Gastroesophageal sphincter (tissue), 4 donors: ENCODE measurements at regions not wholly inside any gene's neighbourhood (a gene's known extent, or its start where the extent isn't known, plus 50 kb on each side); places are given as distances from the start of the nearest gene placed in this dataset.

Experiments used
- ATAC-seq: fragments of 150-250 bp; one replicate; pipeline ENCODE4 v1.9.1; 2016; ENCODE audit warnings: mild to moderate bottlenecking, moderate library complexity
- H3K27ac ChIP-seq, 4 donors: fragments of 200-600 bp; sonication (generic) in 3 of 4; 1 replicate in 3 of 4; 2 replicates in 1 of 4; pipeline ENCODE4 v1.5.1; 2016 to 2019
- H3K27me3 ChIP-seq: fragments of 200-600 bp; sonication (generic); one replicate; pipeline ENCODE4 v1.5.1; 2019
- H3K36me3 ChIP-seq, 2 donors: fragments of 200-600 bp; sonication (generic); one replicate each; pipeline ENCODE4 v1.5.1; 2019; ENCODE audit warnings: control low read depth in 1 of 2
- H3K4me1 ChIP-seq, 3 donors: fragments of 200-600 bp; sonication (generic); 1 replicate in 2 of 3; 2 replicates in 1 of 3; pipeline ENCODE4 v1.5.1; 2016 to 2019; ENCODE audit warnings: control low read depth in 2 of 3
- H3K4me3 ChIP-seq, 2 donors: fragments of 200-600 bp; sonication (generic); one replicate each; pipeline ENCODE4 v1.5.1; 2019; ENCODE audit warnings: mild to moderate bottlenecking in 1 of 2, moderate library complexity in 1 of 2
- H3K9me3 ChIP-seq, 3 donors: fragments of 200-600 bp; sonication (generic); one replicate each; pipeline ENCODE4 v1.5.1; 2017 to 2019; ENCODE audit warnings: control low read depth in 2 of 3
- EP300 ChIP-seq: sonication (generic); formaldehyde crosslinking; IDR thresholded peaks from one replicate; pipeline ENCODE4 v1.6.1; 2017; ENCODE audit warnings: antibody characterized with exemption, mild to moderate bottlenecking
- POLR2A ChIP-seq, 2 donors: fragments of 450-650 bp; IDR thresholded peaks; one replicate each; pipeline ENCODE4 v1.6.1; 2017; ENCODE audit warnings: antibody characterized with exemption in 2 of 2, mild to moderate bottlenecking in 2 of 2, moderate library complexity in 1 of 2
- POLR2AphosphoS5 ChIP-seq: sonication (generic); formaldehyde crosslinking; IDR thresholded peaks from one replicate; pipeline ENCODE4 v1.6.1; 2017; ENCODE audit warnings: antibody characterized with exemption
- WGBS, 2 donors: methylation state at CpG; one replicate each; pipeline ENCODE4 v1.1.5; 2018; ENCODE audit warnings: low coverage in 1 of 2; 5-methylcytosine and 5-hydroxymethylcytosine counted together
- TF ChIP-seq, protein P1 (sequence below), 4 experiments: fragments of 200-600 bp in 2 of 4; fragments of 450-650 bp in 2 of 4; sonication (generic) in 1 of 4; IDR thresholded peaks; one replicate each; pipeline ENCODE4 v1.5.1; 2017 to 2019; ENCODE audit warnings: antibody characterized with exemption in 4 of 4, mild to moderate bottlenecking in 2 of 4, moderate library complexity in 2 of 4

DNA sequence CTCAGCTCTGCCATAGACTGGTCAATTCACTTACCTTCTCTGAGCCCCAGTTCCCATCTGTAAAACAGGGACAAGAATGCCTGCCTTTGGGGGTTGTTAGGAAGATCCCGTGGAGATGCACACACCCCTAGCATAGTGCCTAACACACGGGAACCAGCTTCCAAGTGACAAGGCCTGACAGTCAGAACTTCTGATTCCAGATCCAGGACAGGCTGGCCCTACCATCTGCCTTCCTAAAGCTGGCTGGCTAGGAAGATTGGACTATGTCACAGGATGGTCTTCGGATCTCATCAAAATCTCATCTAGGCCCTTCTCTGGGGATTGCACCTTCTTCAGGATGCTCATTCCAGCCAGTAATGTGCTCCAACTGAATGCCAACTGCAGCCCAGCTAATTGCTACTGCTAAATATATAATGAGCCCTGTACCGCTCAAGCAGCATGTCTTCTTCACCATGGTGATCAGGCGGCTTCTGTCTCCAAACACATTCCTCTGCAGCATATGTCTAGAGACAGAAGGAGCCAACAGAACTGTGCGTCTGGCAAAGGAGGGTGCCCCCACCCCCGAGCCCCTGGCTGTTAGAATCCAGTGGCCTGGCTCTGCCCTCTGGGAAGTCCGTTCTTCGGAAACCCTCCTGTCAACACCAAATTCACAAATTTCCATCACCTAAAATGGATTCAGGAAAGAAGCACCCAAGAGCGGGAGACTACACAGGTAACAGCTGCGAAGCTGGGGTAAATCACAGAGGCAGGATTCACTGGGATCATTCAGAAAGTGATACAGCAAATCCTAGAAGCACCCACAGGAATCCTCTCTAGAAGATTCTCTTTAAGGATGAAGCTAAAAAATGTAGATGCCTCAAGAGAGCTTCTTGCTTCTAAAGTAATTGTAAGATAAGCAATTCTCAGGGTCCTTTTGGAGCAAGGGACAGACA, 142.1 kb upstream of the EEPD1 start:
- Histone ChIP-seq H3K4me1 (no peaks in the 10 kb centered on the region), H3K27me3 (no peaks in the 10 kb centered on the region), H3K27ac (no peak overlapping the region), H3K36me3 (no peaks in the 10 kb centered on the region), H3K4me3 (no peak overlapping the region), H3K9me3 (no peaks in the 10 kb centered on the region)
- TF ChIP-seq EP300 = no peak
- no peak for ATAC-seq
- WGBS, 2 donors = 43 to 100% methylated on average over 6 of the region's 11 CpGs

DNA sequence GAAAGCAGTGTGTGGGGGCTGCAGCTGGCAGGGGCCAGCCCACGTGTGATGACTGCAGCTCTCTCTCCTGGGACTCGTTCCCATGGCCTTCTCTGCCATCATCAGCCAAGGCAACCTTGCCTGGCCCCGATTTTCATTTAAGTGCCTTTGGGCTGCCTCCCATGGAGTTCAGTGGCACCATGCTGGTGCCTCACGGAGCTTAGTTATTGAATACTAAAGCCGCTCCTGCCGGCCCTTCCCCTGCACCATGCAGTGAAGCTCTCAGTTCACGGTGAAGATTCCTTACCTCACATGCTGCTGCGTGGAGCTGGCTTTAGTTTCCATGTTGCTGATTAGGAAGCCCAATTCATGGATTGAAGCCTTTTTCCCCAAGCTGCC, 141.5 kb upstream of the EEPD1 start:
- TF ChIP-seq POLR2A (IDR thresholded peaks at IDR 0.05) (no peak), POLR2AphosphoS5 (no peak), EP300 (no peak)
- TF ChIP-seq, protein P1, sequence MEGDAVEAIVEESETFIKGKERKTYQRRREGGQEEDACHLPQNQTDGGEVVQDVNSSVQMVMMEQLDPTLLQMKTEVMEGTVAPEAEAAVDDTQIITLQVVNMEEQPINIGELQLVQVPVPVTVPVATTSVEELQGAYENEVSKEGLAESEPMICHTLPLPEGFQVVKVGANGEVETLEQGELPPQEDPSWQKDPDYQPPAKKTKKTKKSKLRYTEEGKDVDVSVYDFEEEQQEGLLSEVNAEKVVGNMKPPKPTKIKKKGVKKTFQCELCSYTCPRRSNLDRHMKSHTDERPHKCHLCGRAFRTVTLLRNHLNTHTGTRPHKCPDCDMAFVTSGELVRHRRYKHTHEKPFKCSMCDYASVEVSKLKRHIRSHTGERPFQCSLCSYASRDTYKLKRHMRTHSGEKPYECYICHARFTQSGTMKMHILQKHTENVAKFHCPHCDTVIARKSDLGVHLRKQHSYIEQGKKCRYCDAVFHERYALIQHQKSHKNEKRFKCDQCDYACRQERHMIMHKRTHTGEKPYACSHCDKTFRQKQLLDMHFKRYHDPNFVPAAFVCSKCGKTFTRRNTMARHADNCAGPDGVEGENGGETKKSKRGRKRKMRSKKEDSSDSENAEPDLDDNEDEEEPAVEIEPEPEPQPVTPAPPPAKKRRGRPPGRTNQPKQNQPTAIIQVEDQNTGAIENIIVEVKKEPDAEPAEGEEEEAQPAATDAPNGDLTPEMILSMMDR (IDR thresholded peaks at IDR 0.05) = no peak
- Histone ChIP-seq H3K27ac (no peak overlapping the region), H3K9me3 (no peaks in the 10 kb centered on the region), H3K27me3 (no peaks in the 10 kb centered on the region), H3K36me3 (no peaks in the 10 kb centered on the region), H3K4me3 (no peak overlapping the region), H3K4me1 (no peaks in the 10 kb centered on the region)
- WGBS, 2 donors = 36% methylated on average over 3 of the region's 8 CpGs; no CpG with 5 or more reads in 1 of the 2 donors
- ATAC-seq = no peak

DNA sequence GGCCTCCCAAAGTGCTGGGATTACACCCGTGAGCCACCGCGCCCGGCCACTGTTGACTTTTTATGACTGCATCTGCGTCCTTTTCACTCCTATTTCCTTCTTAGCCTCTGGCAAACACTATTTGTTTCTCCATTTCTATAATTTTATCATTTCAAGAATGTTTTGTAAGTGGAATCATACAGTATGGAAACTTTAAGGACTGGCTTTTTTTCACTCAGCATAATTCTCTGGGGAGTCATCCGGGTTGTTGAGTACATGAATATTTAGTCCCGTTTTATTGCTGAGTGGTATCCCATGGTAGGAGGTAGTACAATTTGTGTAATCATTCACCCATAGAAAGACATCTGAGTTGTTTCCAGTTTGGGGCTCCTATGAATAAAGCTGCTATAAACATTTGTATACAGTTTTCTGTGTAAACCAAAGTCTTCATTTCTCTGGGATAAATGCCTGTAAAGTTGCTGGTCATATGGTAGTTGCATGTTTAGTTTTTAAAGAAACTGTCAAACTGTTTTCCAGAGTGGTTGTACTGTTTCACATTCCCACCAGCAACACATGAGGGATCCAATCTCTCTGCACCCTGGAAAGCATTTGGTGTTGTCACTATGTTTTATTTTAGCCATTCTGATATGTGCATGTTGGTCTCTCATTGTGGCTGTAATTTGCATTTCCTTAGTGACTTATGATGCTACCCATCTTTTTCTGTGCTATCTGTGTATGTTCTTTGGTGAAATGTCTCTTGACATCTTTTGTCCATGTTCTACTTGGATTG, 139.6 kb upstream of the EEPD1 start:
- ATAC-seq = no peak
- TF ChIP-seq POLR2AphosphoS5 (no peak), POLR2A (IDR thresholded peaks at IDR 0.05) (no peak)
- no peaks in the 10 kb centered on the region for H3K27me3 ChIP-seq
- WGBS, 2 donors = 91 to 97% methylated on average over 6 to 7 of the region's 7 CpGs
- no peaks in the 10 kb centered on the region for H3K36me3 ChIP-seq
- no peaks in the 10 kb centered on the region for H3K9me3 ChIP-seq
- no peak overlapping the region for H3K27ac ChIP-seq
- H3K4me3 ChIP-seq = no peak overlapping the region
- no peaks in the 10 kb centered on the region for H3K4me1 ChIP-seq

DNA sequence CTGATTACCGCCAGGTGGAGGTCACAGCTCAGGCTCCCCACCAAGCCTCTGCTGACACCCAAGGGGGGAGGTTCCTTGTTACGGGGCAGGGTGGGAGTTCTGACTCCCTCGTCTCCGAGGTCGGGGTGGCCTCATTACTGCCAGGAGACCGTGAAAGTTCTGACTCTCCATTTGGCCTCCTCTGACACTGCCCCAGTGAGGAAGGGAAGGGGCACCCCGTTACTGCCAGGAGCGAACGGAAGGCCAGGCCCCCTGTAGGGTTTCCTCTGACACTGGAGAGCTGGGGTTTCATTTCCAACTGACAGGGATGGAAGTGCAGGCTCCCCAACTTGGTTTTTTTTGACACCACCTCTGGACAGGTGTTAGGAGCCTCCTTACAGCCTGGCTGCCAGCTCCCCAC, 138.1 kb upstream of the EEPD1 start:
- TF ChIP-seq POLR2AphosphoS5 (no peak), POLR2A (IDR thresholded peaks at IDR 0.05) (no peak), EP300 (no peak)
- TF ChIP-seq, protein P1 (IDR thresholded peaks at IDR 0.05) = no peak
- no peak for ATAC-seq
- Histone ChIP-seq H3K4me3 (no peak overlapping the region), H3K4me1 (peaks cover 0 to 6% (median 0%) of the 10 kb centered on the region in 3 donors), H3K27ac (no peak overlapping the region), H3K36me3 (no peaks in the 10 kb centered on the region), H3K27me3 (no peaks in the 10 kb centered on the region), H3K9me3 (no peaks in the 10 kb centered on the region)
- no CpG with 5 or more reads among the region's 9 CpGs for WGBS, 2 donors

DNA sequence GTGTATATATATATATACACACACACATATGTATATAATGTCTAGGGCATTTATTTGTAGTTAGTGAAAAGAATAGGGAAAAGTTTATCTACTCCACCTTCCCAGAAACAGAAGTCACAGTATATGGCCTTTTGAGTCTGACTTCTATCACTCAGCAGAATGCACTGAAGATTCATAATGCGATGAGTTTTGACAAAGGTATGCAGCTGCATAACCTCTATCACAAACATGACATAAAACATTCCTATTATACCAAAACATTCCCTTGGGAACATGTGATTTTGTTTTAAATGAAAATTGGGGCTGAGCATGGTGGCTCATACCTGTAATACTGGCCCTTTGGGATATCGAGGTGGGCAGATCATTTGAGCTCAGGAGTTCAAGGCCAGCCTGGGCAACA, 137.3 kb upstream of the EEPD1 start:
- no peaks in the 10 kb centered on the region for H3K9me3 ChIP-seq
- ATAC-seq = no peak
- H3K36me3 ChIP-seq = no peaks in the 10 kb centered on the region
- TF ChIP-seq EP300 (no peak), POLR2A (IDR thresholded peaks at IDR 0.05) (no peak)
- WGBS, 2 donors = 73 to 90% methylated on average over 1 to 2 of the region's 2 CpGs
- H3K27ac ChIP-seq = no peak overlapping the region
- no peaks in the 10 kb centered on the region for H3K27me3 ChIP-seq
- peaks cover 0 to 14% (median 0%) of the 10 kb centered on the region in 3 donors for H3K4me1 ChIP-seq
- H3K4me3 ChIP-seq = no peak overlapping the region

DNA sequence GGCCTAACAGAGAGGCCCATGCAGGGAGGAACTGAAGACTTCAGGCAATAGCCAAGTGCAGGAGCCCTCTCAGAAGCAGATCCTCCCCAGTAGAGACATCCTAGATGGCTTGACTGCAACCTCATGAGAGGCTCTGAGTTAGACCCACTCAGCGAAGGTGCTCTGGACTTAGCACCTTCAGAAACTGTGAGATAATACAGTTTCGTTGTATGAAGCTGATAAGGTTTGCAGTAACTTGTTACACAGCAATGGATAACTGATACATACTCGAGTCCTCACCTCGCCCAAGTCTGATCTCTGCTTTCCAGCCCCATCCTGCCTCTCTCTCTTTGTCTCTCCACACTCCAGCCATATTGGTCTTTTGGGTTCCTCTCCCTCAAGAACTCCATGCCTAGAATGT, 136.4 kb upstream of the EEPD1 start:
- H3K9me3 ChIP-seq = no peaks in the 10 kb centered on the region
- no peaks in the 10 kb centered on the region for H3K36me3 ChIP-seq
- no peak for ATAC-seq
- H3K4me3 ChIP-seq = no peak overlapping the region
- H3K4me1 ChIP-seq = peaks cover 0 to 23% (median 0%) of the 10 kb centered on the region in 3 donors
- H3K27me3 ChIP-seq = no peaks in the 10 kb centered on the region
- TF ChIP-seq, protein P1 (IDR thresholded peaks at IDR 0.05) = no peak
- TF ChIP-seq EP300 (no peak), POLR2AphosphoS5 (no peak), POLR2A (IDR thresholded peaks at IDR 0.05) (no peak)
- no peak overlapping the region for H3K27ac ChIP-seq
- WGBS, 2 donors = 94 to 97% methylated on average over 3 to 4 of the region's 4 CpGs
